H1 (cell line): ENCODE measurements at regions not wholly inside any gene's neighbourhood (a gene's known extent, or its start where the extent isn't known, plus 50 kb on each side); places are given as distances from the start of the nearest gene placed in this dataset.

ENCODE experiments used
- CTCF ChIA-PET: fragments of 300-600 bp; sonication (Branson Sonifier 250); formaldehyde crosslinking; loops from one replicate; lab custom pipeline; 2021; ENCODE audit not compliant: partially characterized antibody; lab: Charles Lee
- POLR2A ChIA-PET: fragments of 300-600 bp; sonication (Branson Sonifier 250); formaldehyde crosslinking; loops from one replicate; lab custom pipeline; 2021; ENCODE audit warnings: inconsistent platforms; ENCODE audit not compliant: partially characterized antibody; lab: Charles Lee
- DNase-seq, 2 experiments: peaks; one replicate each; pipeline versions ENCODE4 v3.0.0 to v3.0.0-alpha.2; 2010 to 2022; ENCODE audit warnings: low spot score in 2 of 2, low read depth in 1 of 2, mixed read lengths in 1 of 2
- FAIRE-seq: peaks from 2 replicates; lab custom pipeline; 2011; peaks lifted over from hg19 to GRCh38; lab: Jason Lieb, UNC
- H2AFZ ChIP-seq: 2 replicates; pipeline ENCODE4 v1.8.1; 2012; ENCODE audit warnings: low read length, inconsistent platforms
- H2AK5ac ChIP-seq: 2 replicates; pipeline ENCODE4 v1.6.1; 2013; ENCODE audit warnings: low read depth, low read length
- H2BK120ac ChIP-seq: replicated peaks from 2 replicates; pipeline ENCODE3; 2013; ENCODE audit warnings: low read depth, low read length, inconsistent platforms
- H2BK12ac ChIP-seq: 2 replicates; pipeline ENCODE4 v1.6.1; 2013; ENCODE audit warnings: low read depth, low read length
- H2BK15ac ChIP-seq: 2 replicates; pipeline ENCODE4 v1.6.1; 2013; ENCODE audit warnings: low read length
- H2BK20ac ChIP-seq: 2 replicates; pipeline ENCODE4 v1.6.1; 2013; ENCODE audit warnings: low read length
- H2BK5ac ChIP-seq: 2 replicates; pipeline ENCODE4 v1.6.1; 2013; ENCODE audit warnings: low read depth, low read length
- H3K14ac ChIP-seq: 2 replicates; pipeline ENCODE4 v1.6.1; 2013; ENCODE audit warnings: inconsistent platforms; ENCODE audit not compliant: insufficient read length
- H3K18ac ChIP-seq: 2 replicates; pipeline ENCODE4 v1.6.1; 2013; ENCODE audit warnings: low read length; ENCODE audit errors: extremely low read depth
- H3K23ac ChIP-seq: 2 replicates; pipeline ENCODE4 v1.6.1; 2013; ENCODE audit warnings: inconsistent platforms; ENCODE audit not compliant: insufficient read length
- H3K23me2 ChIP-seq: 2 replicates; pipeline ENCODE4 v1.6.1; 2013; ENCODE audit warnings: low read depth, low read length
- H3K27ac ChIP-seq: 2 replicates; pipeline ENCODE4 v1.6.1; 2011; ENCODE audit warnings: low read depth, low read length, inconsistent platforms
- H3K27me3 ChIP-seq, 4 experiments: replicated peaks in 1 of 4; 1 replicate in 1 of 4; 2 replicates in 3 of 4; pipeline versions ENCODE4 v1.6.1 to v1.8.1; 2011 to 2013; ENCODE audit warnings: low read length in 3 of 4, mild to moderate bottlenecking in 3 of 4, inconsistent platforms in 2 of 4, mixed read lengths in 2 of 4, moderate library complexity in 1 of 4; ENCODE audit not compliant: control insufficient read depth in 3 of 4, insufficient read depth in 3 of 4; ENCODE audit errors: extremely low read depth in 1 of 4
- H3K36me3 ChIP-seq, 4 experiments: 2 replicates each; pipeline versions ENCODE4 v1.6.1 to v1.8.1; 2011 to 2013; ENCODE audit warnings: mild to moderate bottlenecking in 4 of 4, low read length in 3 of 4, moderate library complexity in 2 of 4, control low read depth in 1 of 4, inconsistent platforms in 1 of 4; ENCODE audit not compliant: insufficient read depth in 4 of 4, control insufficient read depth in 2 of 4
- H3K4ac ChIP-seq: replicated peaks from 2 replicates; pipeline ENCODE3; 2013; ENCODE audit warnings: low read length, low read depth, mixed read lengths, inconsistent platforms; ENCODE audit not compliant: insufficient read length
- H3K4me1 ChIP-seq, 4 experiments: replicated peaks in 1 of 4; 1 replicate in 1 of 4; 2 replicates in 3 of 4; pipeline versions ENCODE4 v1.6.1 to v1.8.1; 2011 to 2013; ENCODE audit warnings: low read length in 3 of 4, inconsistent platforms in 2 of 4, mixed read lengths in 1 of 4; ENCODE audit not compliant: insufficient read depth in 4 of 4, control insufficient read depth in 3 of 4
- H3K4me2 ChIP-seq, 2 experiments: 2 replicates each; pipeline versions ENCODE4 v1.6.1 to v1.8.1; 2011 to 2013; ENCODE audit warnings: low read depth in 2 of 2, low read length in 2 of 2, control low read depth in 1 of 2, inconsistent platforms in 1 of 2, mild to moderate bottlenecking in 1 of 2; ENCODE audit not compliant: insufficient read depth in 1 of 2
- H3K4me3 ChIP-seq, 4 experiments: fragments of 200-600, 300-600 bp in 1 of 4; sonication (generic), shearing (Covaris generic), sonication (Bioruptor Twin) in 1 of 4; 2 replicates each; pipeline versions ENCODE4 v1.5.1 to v1.8.1; 2011 to 2016; ENCODE audit warnings: low read length in 4 of 4, low read depth in 3 of 4, control low read depth in 2 of 4, inconsistent platforms in 2 of 4, mild to moderate bottlenecking in 2 of 4, mixed read lengths in 1 of 4, moderate library complexity in 1 of 4; ENCODE audit not compliant: insufficient read depth in 2 of 4; ENCODE audit errors: extremely low read depth in 1 of 4
- H3K56ac ChIP-seq: replicated peaks from 2 replicates; pipeline ENCODE3; 2013; ENCODE audit warnings: low read depth, mild to moderate bottlenecking, mixed read lengths, low read length, inconsistent platforms; ENCODE audit not compliant: insufficient read length
- H3K79me1 ChIP-seq: 2 replicates; pipeline ENCODE4 v1.6.1; 2013; ENCODE audit warnings: low read depth, low read length, control low read depth
- H3K79me2 ChIP-seq, 2 experiments: 2 replicates each; pipeline versions ENCODE4 v1.6.1 to v1.8.1; 2012 to 2013; ENCODE audit warnings: low read length in 2 of 2, mild to moderate bottlenecking in 2 of 2, inconsistent platforms in 1 of 2; ENCODE audit not compliant: insufficient read depth in 2 of 2, control insufficient read depth in 1 of 2
- H3K9ac ChIP-seq, 4 experiments: replicated peaks in 1 of 4; 1 replicate in 1 of 4; 2 replicates in 3 of 4; pipeline versions ENCODE4 v1.6.1 to v1.8.1; 2011 to 2013; ENCODE audit warnings: low read depth in 3 of 4, low read length in 3 of 4, control low read depth in 2 of 4, mild to moderate bottlenecking in 2 of 4, moderate library complexity in 2 of 4, inconsistent platforms in 1 of 4; ENCODE audit errors: extremely low read depth in 1 of 4
- H3K9me3 ChIP-seq, 2 experiments: 2 replicates each; pipeline versions ENCODE4 v1.6.1 to v1.8.1; 2012 to 2013; ENCODE audit warnings: mild to moderate bottlenecking in 2 of 2, moderate library complexity in 2 of 2, control low read depth in 1 of 2, inconsistent platforms in 1 of 2, low read depth in 1 of 2, low read length in 1 of 2, mixed read lengths in 1 of 2; ENCODE audit not compliant: insufficient read depth in 2 of 2
- H4K20me1 ChIP-seq, 2 experiments: replicated peaks in 1 of 2; 2 replicates each; pipeline versions ENCODE3 to v1.8.1; 2011 to 2013; ENCODE audit warnings: inconsistent platforms in 2 of 2, low read length in 2 of 2, mild to moderate bottlenecking in 1 of 2; ENCODE audit not compliant: insufficient read depth in 2 of 2, control insufficient read depth in 1 of 2
- H4K5ac ChIP-seq: 2 replicates; pipeline ENCODE4 v1.6.1; 2013; ENCODE audit warnings: low read length, low read depth, mixed read lengths, inconsistent platforms; ENCODE audit not compliant: insufficient read length
- H4K8ac ChIP-seq: 2 replicates; pipeline ENCODE4 v1.8.0; 2013; ENCODE audit warnings: mild to moderate bottlenecking, moderate library complexity, low read length, inconsistent platforms; ENCODE audit not compliant: insufficient read depth; ENCODE audit errors: extremely low read depth
- H4K91ac ChIP-seq: replicated peaks from 2 replicates; pipeline ENCODE3; 2013; ENCODE audit warnings: low read length, mixed read lengths, inconsistent platforms; ENCODE audit not compliant: insufficient read length
- EP300 ChIP-seq, 2 experiments: IDR thresholded peaks; 1 replicate in 1 of 2; 2 replicates in 1 of 2; pipeline ENCODE4 v1.6.1; 2011 to 2012; ENCODE audit warnings: low read depth in 2 of 2, low read length in 2 of 2, mild to moderate bottlenecking in 2 of 2, borderline replicate concordance in 1 of 2, inconsistent platforms in 1 of 2, moderate library complexity in 1 of 2
- HDAC2 ChIP-seq, 2 experiments: fragments of 300-600 bp in 1 of 2; sonication (generic) in 1 of 2; IDR thresholded peaks; 2 replicates each; pipeline ENCODE4 v1.6.1; 2011 to 2012; ENCODE audit warnings: low read depth in 2 of 2, low read length in 2 of 2, mild to moderate bottlenecking in 2 of 2, moderate library complexity in 2 of 2, borderline replicate concordance in 1 of 2, inconsistent platforms in 1 of 2
- JUND ChIP-seq: IDR thresholded peaks from 2 replicates; pipeline ENCODE4 v1.6.1; 2011; ENCODE audit warnings: mild to moderate bottlenecking, improper control_type of control experiment, low read length
- KDM4A ChIP-seq: IDR thresholded peaks from one replicate; pipeline ENCODE4 v1.7.1; 2012; ENCODE audit warnings: low read depth, mild to moderate bottlenecking, moderate library complexity, low read length, inconsistent platforms; ENCODE audit not compliant: severe bottlenecking
- KDM5A ChIP-seq: fragments of 200-600 bp; IDR thresholded peaks from 2 replicates; pipeline ENCODE4 v1.7.1; 2012; ENCODE audit warnings: mild to moderate bottlenecking, low read length, inconsistent platforms, mixed read lengths
- PHF8 ChIP-seq: fragments of 200-600 bp; sonication (generic); conservative IDR thresholded peaks from 2 replicates; pipeline ENCODE4 v1.7.1; 2012; ENCODE audit warnings: low read depth, mild to moderate bottlenecking, inconsistent platforms, low read length, moderate library complexity
- POLR2AphosphoS5 ChIP-seq: IDR thresholded peaks from 2 replicates; pipeline ENCODE4 v1.6.1; 2011; ENCODE audit warnings: low read depth, low read length
- RAD21 ChIP-seq, 2 experiments: IDR thresholded peaks in 1 of 2; conservative IDR thresholded peaks in 1 of 2; 2 replicates each; pipeline ENCODE4 v1.6.1; 2011; ENCODE audit warnings: low read depth in 2 of 2, low read length in 2 of 2, improper control_type of control experiment in 1 of 2, inconsistent platforms in 1 of 2, mild to moderate bottlenecking in 1 of 2, moderate library complexity in 1 of 2
- SP4 ChIP-seq: IDR thresholded peaks from 2 replicates; pipeline ENCODE4 v1.6.1; 2012; ENCODE audit warnings: low read length, inconsistent platforms
- SUZ12 ChIP-seq: fragments of 200-600 bp; sonication (generic); IDR thresholded peaks from 2 replicates; pipeline ENCODE4 v1.6.1; 2012; ENCODE audit warnings: mild to moderate bottlenecking, inconsistent platforms, low read length, moderate library complexity, mixed read lengths
- TAF1 ChIP-seq: IDR thresholded peaks from 2 replicates; pipeline ENCODE4 v1.6.1; 2011; ENCODE audit warnings: mild to moderate bottlenecking, low read depth, low read length
- TCF12 ChIP-seq: IDR thresholded peaks from 2 replicates; pipeline ENCODE4 v1.6.1; 2011; ENCODE audit warnings: low read depth, mild to moderate bottlenecking, low read length
- WGBS, 2 experiments: shearing (Covaris generic) in 1 of 2; methylation state at CpG; one replicate each; pipeline versions ENCODE4 v1.1.6 to v1.1.7; 2013 to 2015; ENCODE audit warnings: low lambda C conversion rate in 2 of 2, mixed read lengths in 2 of 2, inconsistent platforms in 1 of 2, low coverage in 1 of 2, missing lambda C conversion rate in 1 of 2; ENCODE audit not compliant: insufficient replicate concordance in 2 of 2, insufficient coverage in 1 of 2, insufficient read length in 1 of 2; ENCODE audit errors: extremely low coverage in 1 of 2, missing lambda C conversion rate in 1 of 2; 5-methylcytosine and 5-hydroxymethylcytosine counted together
- TF ChIP-seq, protein P1 (sequence below): IDR thresholded peaks from 2 replicates; pipeline ENCODE4 v1.6.1; 2012; ENCODE audit warnings: inconsistent platforms

DNA sequence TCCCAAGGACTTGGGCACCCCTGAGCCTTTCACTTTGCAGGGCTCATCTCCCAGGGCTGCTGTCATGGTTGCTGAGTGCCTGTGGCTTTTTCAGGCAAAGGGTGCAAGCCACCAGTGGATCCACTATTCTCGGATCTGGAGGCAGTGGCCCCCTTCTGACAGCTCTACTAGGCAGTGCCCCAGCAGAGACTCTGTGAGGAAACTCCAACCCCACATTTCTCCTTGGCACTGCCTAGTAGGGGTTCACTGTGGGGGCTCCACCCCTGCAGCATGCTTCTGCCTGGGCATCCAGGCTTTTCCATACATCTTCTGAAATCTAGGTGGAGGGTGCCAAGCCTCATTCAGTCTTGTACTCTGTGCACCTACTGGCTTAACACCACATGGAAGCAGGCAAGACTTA, 675.0 kb upstream of the MBL2 start:
- POLR2A ChIA-PET, result no interaction called here
- Histone ChIP-seq H4K8ac (no peak overlapping the region), H3K56ac (no peak overlapping the region), H3K79me2 (no peaks in the 10 kb centered on the region), H2AK5ac (no peak overlapping the region), H3K23ac (no peak overlapping the region), H3K4me1 (no peaks in the 10 kb centered on the region), H3K4me2 (no peak overlapping the region), H3K4me3 (no peak overlapping the region), H3K27me3 (no peaks in the 10 kb centered on the region), H3K14ac (no peak overlapping the region), H4K5ac (peak overlapping the region; percentile 48), H3K27ac (no peak overlapping the region), H3K18ac (peak overlapping the region; percentile 51; the same call in 1 of the 2 replicates), H2BK12ac (0 out of 2 replicates have a peak overlapping the region, but pooled peaks have one; percentile 11), H3K9me3 (peaks cover 15 to 26% of the 10 kb centered on the region in 2 experiments), H2BK15ac (0 out of 2 replicates have a peak overlapping the region, but pooled peaks have one; percentile 5), H3K4ac (no peak overlapping the region), H2BK5ac (no peak overlapping the region), H2BK20ac (peak overlapping the region; percentile 38; the same call in 1 of the 2 replicates), H2BK120ac (no peak overlapping the region), H3K36me3 (peaks cover 2 to 8% (median 5%) of the 10 kb centered on the region in 4 experiments; a peak in 6 of 8 replicates), H3K9ac (no peak overlapping the region), H3K79me1 (no peaks in the 10 kb centered on the region), H4K91ac (peak overlapping the region; percentile 90), H4K20me1 (no peaks in the 10 kb centered on the region), H2AFZ (no peak overlapping the region), H3K23me2 (no peaks in the 10 kb centered on the region; the same call in 1 of the 2 replicates)
- 87% methylated on average over 1 of the region's 1 CpG; no CpG with 5 or more reads in 1 of the 2 experiments for WGBS, 2 experiments
- CTCF ChIA-PET, result interaction anchor here (0.8 to 1.0 kb wide), 2 partner anchors 115 to 238 kb away, joined by 3 read pairs; no protein-coding TSS in a partner anchor
- FAIRE-seq (no peak), DNase-seq (no peak)
- TF ChIP-seq SP4 (no peak), TAF1 (no peak), HDAC2 (IDR thresholded peaks at IDR 0.05; ENCODE audit: borderline replicate concordance in 1 of 2, low read depth in 2 of 2, low read length in 2 of 2) (no peak), JUND (no peak), SUZ12 (no peak), KDM5A (no peak), RAD21 (IDR thresholded peaks at IDR 0.05 in 1 of 2, conservative IDR thresholded peaks at IDR 0.05 in 1 of 2; ENCODE audit: low read depth in 2 of 2, low read length in 2 of 2) (no peak), POLR2AphosphoS5 (no peak), KDM4A (no peak), PHF8 (no peak), EP300 (IDR thresholded peaks at IDR 0.05; ENCODE audit: borderline replicate concordance in 1 of 2, low read depth in 2 of 2, low read length in 2 of 2) (no peak), TCF12 (no peak)
- TF ChIP-seq, protein P1, sequence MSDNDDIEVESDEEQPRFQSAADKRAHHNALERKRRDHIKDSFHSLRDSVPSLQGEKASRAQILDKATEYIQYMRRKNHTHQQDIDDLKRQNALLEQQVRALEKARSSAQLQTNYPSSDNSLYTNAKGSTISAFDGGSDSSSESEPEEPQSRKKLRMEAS, result no peak
